Astrocyte (in vitro differentiated cells and primary cell): ENCODE measurements at regions not wholly inside any gene's neighbourhood (a gene's known extent, or its start where the extent isn't known, plus 50 kb on each side); places are given as distances from the start of the nearest gene placed in this dataset.

Experiments used
- CTCF ChIP-seq: IDR thresholded peaks from 2 replicates; pipeline ENCODE4 v1.5.1; 2011; ENCODE audit warnings: low read depth, mild to moderate bottlenecking, inconsistent platforms, low read length, moderate library complexity; ENCODE audit not compliant: insufficient read depth
- EZH2 ChIP-seq: IDR thresholded peaks from 2 replicates; pipeline ENCODE4 v1.6.1; 2012; ENCODE audit warnings: mild to moderate bottlenecking, low read length, inconsistent platforms; ENCODE audit not compliant: insufficient read depth

GRCh38 chr1:242736611-242737010 is 212.1 kb upstream of the PLD5 start:
- TF ChIP-seq CTCF (no peak), EZH2 (no peak)
